Activated CD4-positive, alpha-beta T cell treated with anti-CD3 and anti-CD28 coated beads, Interleukin-2, amount 10 ng/mL, durations not matched to agents 7 days and 5 days (primary cell): ENCODE measurements at regions not wholly inside any gene's neighbourhood (a gene's known extent, or its start where the extent isn't known, plus 50 kb on each side); places are given as distances from the start of the nearest gene placed in this dataset.

Experiments used
- CTCF ChIA-PET: fragments of 350-600 bp; sonication (Branson Sonifier 250); formaldehyde crosslinking; loops from one replicate; lab custom pipeline; 2021; ENCODE audit warnings: antibody characterized with exemption; lab: Charles Lee
- POLR2A ChIA-PET: fragments of 350-600 bp; sonication (Branson Sonifier 250); formaldehyde crosslinking; loops from one replicate; lab custom pipeline; 2021; ENCODE audit warnings: antibody characterized with exemption; lab: Charles Lee
- DNase-seq: peaks from one replicate; pipeline ENCODE4 v3.0.0-alpha.2; 2020
- H3K27ac Mint-ChIP-seq: one replicate; pipeline ENCODE4 v1.8.0; 2021; ENCODE audit warnings: mild to moderate bottlenecking, moderate library complexity, mixed read lengths
- H3K27me3 Mint-ChIP-seq: one replicate; pipeline ENCODE4 v1.8.0; 2021; ENCODE audit warnings: mixed read lengths
- H3K36me3 Mint-ChIP-seq: one replicate; pipeline ENCODE4 v1.8.0; 2021; ENCODE audit warnings: low read depth, mixed read lengths
- H3K4me1 Mint-ChIP-seq: one replicate; pipeline ENCODE4 v1.8.0; 2021; ENCODE audit warnings: mixed read lengths
- H3K4me3 Mint-ChIP-seq: one replicate; pipeline ENCODE4 v1.8.0; 2021; ENCODE audit warnings: mild to moderate bottlenecking, moderate library complexity, mixed read lengths
- H3K9me3 Mint-ChIP-seq: one replicate; pipeline ENCODE4 v1.8.0; 2021; ENCODE audit warnings: mixed read lengths

DNA sequence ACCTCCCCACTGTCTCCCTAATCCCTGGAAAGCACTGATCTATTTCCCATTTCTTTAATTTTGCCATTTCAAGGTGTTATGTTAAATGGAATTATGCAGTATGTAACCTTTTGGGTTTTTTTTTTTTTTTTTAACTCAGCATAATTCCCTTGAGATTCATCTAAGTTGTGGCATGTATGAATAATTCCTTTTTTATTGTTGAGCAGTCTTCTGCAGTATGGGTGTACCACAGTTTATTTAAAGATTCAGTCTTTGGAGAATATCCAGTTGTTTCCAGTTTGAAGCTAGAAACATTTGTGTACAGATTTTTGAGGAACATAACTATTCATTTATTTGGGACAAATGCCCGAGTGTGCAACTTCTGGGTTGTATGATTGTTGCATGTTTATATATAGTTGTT, 162.2 kb upstream of the FAM78B start:
- no peaks in the 10 kb centered on the region for H3K9me3 Mint-ChIP-seq
- ChIA-PET POLR2A (no interaction called here), CTCF (no interaction called here)
- H3K4me3 Mint-ChIP-seq: no peak overlapping the region
- no peaks in the 10 kb centered on the region for H3K27me3 Mint-ChIP-seq
- no peaks in the 10 kb centered on the region for H3K36me3 Mint-ChIP-seq
- no peaks in the 10 kb centered on the region for H3K4me1 Mint-ChIP-seq
- no peak for DNase-seq
- H3K27ac Mint-ChIP-seq: no peak overlapping the region

DNA sequence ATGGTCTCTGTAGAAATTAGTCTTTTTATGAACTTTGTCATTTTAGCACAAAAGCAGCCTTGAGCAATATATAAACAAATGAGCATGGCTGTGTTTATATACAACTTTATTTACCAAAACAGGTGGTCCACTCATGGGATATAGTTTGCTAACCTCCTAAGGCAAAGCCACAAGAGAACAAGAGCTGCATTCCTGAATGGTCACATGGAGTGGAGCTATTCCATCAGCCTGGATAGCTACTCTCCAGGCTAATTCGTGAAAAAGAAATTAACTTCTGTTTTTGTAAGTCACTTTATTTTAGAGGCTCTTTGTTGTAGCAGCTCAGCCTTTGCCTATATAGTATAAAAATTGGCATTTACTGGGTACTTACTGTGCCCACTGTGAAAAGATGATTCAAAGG, 163.3 kb upstream of the FAM78B start:
- Mint-ChIP-seq H3K27ac (no peak overlapping the region), H3K9me3 (no peaks in the 10 kb centered on the region), H3K4me3 (no peak overlapping the region), H3K27me3 (no peaks in the 10 kb centered on the region), H3K36me3 (no peaks in the 10 kb centered on the region), H3K4me1 (no peaks in the 10 kb centered on the region)
- POLR2A ChIA-PET: no interaction called here
- DNase-seq: no peak
- CTCF ChIA-PET: no interaction called here

DNA sequence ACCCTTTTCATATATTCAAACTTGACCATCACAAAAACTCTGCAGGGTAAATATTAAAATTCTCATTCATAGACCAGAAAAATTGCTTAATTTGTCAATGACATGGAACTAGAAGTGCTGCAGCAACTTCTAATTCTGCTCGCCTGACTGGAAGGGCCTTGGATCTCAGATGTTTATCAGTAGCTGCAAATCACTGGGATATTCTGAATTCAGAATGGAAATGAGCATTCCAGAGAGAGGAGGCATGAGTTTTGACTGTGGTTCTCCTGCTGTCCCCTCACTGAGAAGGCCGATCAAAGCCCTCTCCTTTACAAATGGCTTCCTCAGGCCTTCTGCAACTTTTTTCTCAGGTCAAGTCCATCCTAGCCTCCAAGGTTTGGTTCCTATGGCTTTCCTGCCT, 171.3 kb upstream of the FAM78B start:
- no peak overlapping the region for H3K4me3 Mint-ChIP-seq
- H3K36me3 Mint-ChIP-seq: no peaks in the 10 kb centered on the region
- no peaks in the 10 kb centered on the region for H3K27me3 Mint-ChIP-seq
- H3K9me3 Mint-ChIP-seq: no peaks in the 10 kb centered on the region
- no peaks in the 10 kb centered on the region for H3K4me1 Mint-ChIP-seq
- ChIA-PET POLR2A (no interaction called here), CTCF (no interaction called here)
- no peak overlapping the region for H3K27ac Mint-ChIP-seq
- no peak for DNase-seq

DNA sequence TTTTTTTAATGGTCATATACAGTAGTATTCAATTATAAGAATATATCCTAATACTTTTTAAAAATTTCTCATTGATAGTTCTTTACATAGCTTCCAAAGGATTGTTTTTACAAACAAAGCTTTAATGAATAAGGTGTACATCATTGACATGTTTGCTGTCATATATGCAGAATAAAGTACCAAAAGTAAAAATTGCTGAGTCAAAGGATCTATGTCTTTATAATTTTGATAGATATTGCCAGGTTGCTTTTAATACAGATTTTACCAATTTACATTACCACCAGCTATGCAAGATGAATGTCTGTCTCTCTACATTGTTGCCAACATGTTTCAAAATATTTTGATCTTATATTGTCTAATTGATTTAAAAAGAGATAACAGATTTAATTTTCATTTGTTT, 173.9 kb upstream of the FAM78B start:
- CTCF ChIA-PET: no interaction called here
- Mint-ChIP-seq H3K27ac (no peak overlapping the region), H3K4me3 (no peak overlapping the region), H3K9me3 (no peaks in the 10 kb centered on the region), H3K36me3 (no peaks in the 10 kb centered on the region), H3K4me1 (no peaks in the 10 kb centered on the region), H3K27me3 (no peaks in the 10 kb centered on the region)
- POLR2A ChIA-PET: no interaction called here
- no peak for DNase-seq

DNA sequence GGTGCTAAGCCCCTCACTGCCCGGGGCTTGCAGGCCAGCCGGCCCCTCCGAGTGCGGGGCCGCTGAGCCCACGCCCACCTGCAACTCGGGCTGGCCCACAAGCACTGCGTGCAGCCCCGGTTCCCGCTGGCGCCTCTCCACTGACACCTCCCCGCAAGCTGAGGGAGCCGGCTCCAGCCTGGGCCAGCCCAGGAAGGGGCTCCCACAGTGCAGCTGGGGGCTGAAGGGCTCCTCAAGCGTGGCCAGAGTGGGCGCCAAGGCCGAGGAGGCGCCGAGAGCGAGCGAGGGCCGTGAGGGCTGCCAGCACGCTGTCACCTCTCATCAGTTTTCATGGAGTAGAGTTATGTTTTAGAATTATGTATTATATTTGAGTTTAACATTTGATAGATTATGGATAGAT, 176.5 kb upstream of the FAM78B start:
- CTCF ChIA-PET: no interaction called here
- POLR2A ChIA-PET: no interaction called here
- H3K4me1 Mint-ChIP-seq: no peaks in the 10 kb centered on the region
- H3K9me3 Mint-ChIP-seq: no peaks in the 10 kb centered on the region
- H3K27me3 Mint-ChIP-seq: no peaks in the 10 kb centered on the region
- no peak overlapping the region for H3K27ac Mint-ChIP-seq
- H3K4me3 Mint-ChIP-seq: no peak overlapping the region
- H3K36me3 Mint-ChIP-seq: no peaks in the 10 kb centered on the region
- no peak for DNase-seq

DNA sequence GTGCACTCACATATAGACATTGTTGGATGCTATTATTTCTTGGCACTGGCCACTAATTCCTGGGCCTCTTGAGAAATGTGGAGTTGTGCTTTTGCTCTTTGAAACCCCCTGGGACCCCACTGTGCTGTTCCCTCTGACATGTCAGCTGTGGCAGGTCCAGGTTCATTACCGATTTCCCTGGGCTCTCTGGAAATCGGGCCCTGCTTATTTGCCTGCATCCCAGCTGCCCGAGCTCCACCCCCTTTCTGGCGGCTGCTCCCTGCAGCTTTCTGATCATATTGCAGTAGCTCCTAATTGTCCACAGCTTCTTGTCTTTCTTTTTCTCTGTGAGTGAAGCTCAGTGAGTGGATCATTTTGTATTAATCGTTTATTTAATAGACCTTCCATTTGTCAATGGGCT, 183.7 kb upstream of the FAM78B start:
- Mint-ChIP-seq H3K27me3 (no peaks in the 10 kb centered on the region), H3K4me1 (no peaks in the 10 kb centered on the region), H3K4me3 (no peak overlapping the region), H3K27ac (no peak overlapping the region), H3K9me3 (no peaks in the 10 kb centered on the region), H3K36me3 (no peaks in the 10 kb centered on the region)
- CTCF ChIA-PET: no interaction called here
- DNase-seq: no peak
- POLR2A ChIA-PET: no interaction called here

DNA sequence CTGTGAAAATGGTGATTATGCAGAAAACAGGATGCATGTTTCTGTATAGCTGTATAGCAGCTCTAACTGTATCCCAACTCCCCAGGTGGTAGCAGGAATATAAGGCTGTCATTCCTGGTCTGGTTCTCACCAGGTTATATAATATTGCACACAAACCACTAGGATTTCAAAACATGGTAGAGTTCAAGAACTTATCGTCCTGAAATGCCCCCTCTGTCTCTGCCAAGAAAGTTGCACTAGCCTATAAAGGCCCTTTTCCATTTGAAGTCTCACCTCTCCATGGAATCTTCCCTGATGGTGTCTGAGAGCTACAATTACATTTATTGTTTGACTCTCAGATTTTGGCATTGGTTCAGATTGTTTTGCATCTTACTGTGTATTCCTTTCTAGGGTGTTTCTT, 184.9 kb upstream of the FAM78B start:
- no peaks in the 10 kb centered on the region for H3K4me1 Mint-ChIP-seq
- no peak for DNase-seq
- ChIA-PET POLR2A (no interaction called here), CTCF (no interaction called here)
- no peak overlapping the region for H3K4me3 Mint-ChIP-seq
- no peak overlapping the region for H3K27ac Mint-ChIP-seq
- no peaks in the 10 kb centered on the region for H3K9me3 Mint-ChIP-seq
- H3K36me3 Mint-ChIP-seq: no peaks in the 10 kb centered on the region
- H3K27me3 Mint-ChIP-seq: no peaks in the 10 kb centered on the region

DNA sequence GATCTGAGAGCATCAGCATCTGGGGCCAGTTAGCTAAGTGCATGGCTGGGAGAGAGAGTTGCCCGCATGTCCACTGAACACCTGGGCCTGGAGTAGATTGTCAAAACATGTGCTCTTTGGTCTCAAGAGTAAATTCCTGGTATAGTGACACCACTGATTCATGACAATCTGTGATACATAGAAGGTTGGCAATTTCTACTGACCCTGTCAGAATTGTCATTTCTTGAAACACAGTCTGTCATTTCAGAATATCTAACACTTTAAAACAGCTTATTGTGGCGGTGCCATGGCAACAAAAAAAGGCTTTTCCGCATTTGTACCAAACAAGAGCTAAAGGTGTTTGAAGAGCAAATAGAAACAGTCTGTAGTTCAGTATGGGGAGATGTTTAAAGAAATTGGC, 186.4 kb upstream of the FAM78B start:
- Mint-ChIP-seq H3K36me3 (no peaks in the 10 kb centered on the region), H3K4me1 (no peaks in the 10 kb centered on the region), H3K9me3 (no peaks in the 10 kb centered on the region), H3K4me3 (no peak overlapping the region), H3K27ac (no peak overlapping the region), H3K27me3 (no peaks in the 10 kb centered on the region)
- DNase-seq: no peak
- ChIA-PET POLR2A (no interaction called here), CTCF (no interaction called here)

DNA sequence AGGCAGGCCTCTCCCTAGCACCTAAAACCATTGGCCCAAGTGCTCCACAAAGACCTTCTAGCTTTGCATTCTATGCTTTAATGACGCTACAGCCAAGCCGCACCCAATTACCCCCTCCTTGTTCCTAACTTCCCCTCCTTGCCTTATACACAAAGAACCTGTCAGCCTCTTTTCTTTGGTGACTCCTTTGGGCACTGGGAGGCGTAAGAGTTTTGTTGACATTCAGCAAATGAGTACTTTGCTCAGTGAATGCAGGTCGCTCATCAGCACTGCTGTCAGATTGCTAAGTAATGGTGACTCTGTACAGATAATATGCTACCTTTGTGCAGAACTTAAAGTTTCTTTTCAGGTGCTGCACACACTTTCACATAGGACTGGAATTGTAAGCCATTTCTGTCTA, 187.6 kb upstream of the FAM78B start:
- Mint-ChIP-seq H3K27me3 (no peaks in the 10 kb centered on the region), H3K4me1 (no peaks in the 10 kb centered on the region), H3K9me3 (no peaks in the 10 kb centered on the region), H3K27ac (no peak overlapping the region), H3K36me3 (no peaks in the 10 kb centered on the region), H3K4me3 (no peak overlapping the region)
- POLR2A ChIA-PET: no interaction called here
- CTCF ChIA-PET: no interaction called here
- no peak for DNase-seq

DNA sequence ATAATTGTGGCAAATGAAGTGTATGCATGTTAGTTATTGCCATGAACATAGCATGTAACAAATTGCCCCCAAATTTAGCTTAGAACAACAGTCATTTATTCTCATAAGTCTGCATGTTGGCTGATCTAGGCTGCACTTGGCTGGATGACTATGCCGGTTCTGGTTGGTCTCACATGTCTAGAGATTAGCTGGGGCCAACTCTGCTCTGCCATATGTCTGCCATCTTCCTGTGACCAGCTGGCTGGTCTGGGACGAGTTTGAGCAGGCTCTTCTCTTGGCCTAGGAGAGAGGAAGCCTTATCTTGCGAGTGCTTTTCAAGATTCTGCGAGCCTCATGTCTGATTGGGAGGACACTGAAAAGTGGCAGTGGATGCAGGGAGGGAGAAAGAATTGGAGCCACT, 198.3 kb upstream of the FAM78B start:
- Mint-ChIP-seq H3K9me3 (no peaks in the 10 kb centered on the region), H3K27ac (no peak overlapping the region), H3K4me3 (no peak overlapping the region), H3K36me3 (no peaks in the 10 kb centered on the region), H3K27me3 (peaks cover 4% of the 10 kb centered on the region), H3K4me1 (no peaks in the 10 kb centered on the region)
- CTCF ChIA-PET: no interaction called here
- POLR2A ChIA-PET: no interaction called here
- DNase-seq: no peak

DNA sequence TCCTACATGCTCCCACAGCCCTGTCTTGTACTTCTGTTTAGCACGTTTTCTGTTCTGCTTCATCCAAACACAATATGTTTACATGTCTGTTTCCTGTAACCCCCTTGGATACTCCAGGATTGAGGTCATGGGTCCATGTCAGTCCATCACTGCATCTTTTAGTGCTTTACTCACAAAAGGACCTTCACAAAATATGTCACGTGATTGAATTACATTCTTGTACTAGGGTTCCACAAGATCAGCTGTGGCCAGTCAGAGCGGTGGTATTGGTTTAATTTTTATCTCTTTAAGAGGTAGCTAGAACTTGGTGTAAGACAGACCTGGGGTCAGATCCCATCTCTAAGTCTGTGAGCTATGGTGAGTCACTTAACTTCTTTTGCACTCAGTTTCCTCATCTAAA, 201.2 kb upstream of the FAM78B start:
- no peak overlapping the region for H3K27ac Mint-ChIP-seq
- CTCF ChIA-PET: no interaction called here
- H3K27me3 Mint-ChIP-seq: no peaks in the 10 kb centered on the region
- DNase-seq: no peak
- H3K9me3 Mint-ChIP-seq: no peaks in the 10 kb centered on the region
- H3K4me3 Mint-ChIP-seq: no peak overlapping the region
- H3K36me3 Mint-ChIP-seq: no peaks in the 10 kb centered on the region
- no peaks in the 10 kb centered on the region for H3K4me1 Mint-ChIP-seq
- POLR2A ChIA-PET: no interaction called here

DNA sequence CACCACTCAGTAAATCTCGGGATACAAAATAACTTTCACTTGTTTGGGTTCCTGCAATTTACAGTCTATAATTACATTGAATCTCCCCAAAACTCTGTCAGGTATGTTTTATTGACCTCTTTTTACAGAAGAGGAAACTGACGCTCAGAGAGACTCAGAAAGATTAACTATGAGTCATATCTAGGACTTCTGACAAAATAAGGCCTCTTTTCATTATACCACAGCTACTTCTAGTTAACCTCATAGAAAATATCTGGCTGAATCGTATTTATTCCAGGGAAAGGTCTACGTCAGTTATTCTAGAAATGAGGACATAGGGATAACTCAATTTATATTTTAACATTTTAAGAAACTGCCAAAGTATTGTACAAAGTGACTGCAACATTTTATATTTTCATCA, 211.1 kb upstream of the FAM78B start:
- POLR2A ChIA-PET: no interaction called here
- peaks cover 2% of the 10 kb centered on the region for H3K27me3 Mint-ChIP-seq
- H3K9me3 Mint-ChIP-seq: no peaks in the 10 kb centered on the region
- H3K4me3 Mint-ChIP-seq: no peak overlapping the region
- H3K27ac Mint-ChIP-seq: no peak overlapping the region
- no peaks in the 10 kb centered on the region for H3K4me1 Mint-ChIP-seq
- H3K36me3 Mint-ChIP-seq: no peaks in the 10 kb centered on the region
- CTCF ChIA-PET: no interaction called here
- DNase-seq: no peak

DNA sequence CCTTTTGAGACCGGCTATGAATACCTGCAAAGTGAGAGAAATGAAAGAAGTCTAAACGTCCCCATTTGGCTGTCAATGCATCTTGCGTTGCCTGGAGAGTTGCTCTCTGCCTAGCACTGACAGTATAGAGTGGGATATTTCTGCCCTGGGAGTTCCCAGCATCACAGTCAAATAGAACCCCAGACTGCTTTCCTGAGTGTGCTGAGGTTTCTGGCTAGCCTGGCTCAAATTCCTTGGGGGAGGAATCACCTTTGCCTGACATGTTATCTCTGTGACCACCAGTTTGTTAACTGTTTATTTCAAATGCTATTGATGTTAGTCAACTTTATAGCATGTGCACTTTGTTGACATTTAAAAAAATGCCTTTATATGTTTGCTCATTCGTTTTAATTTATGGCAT, 212.0 kb upstream of the FAM78B start:
- Mint-ChIP-seq H3K27ac (no peak overlapping the region), H3K27me3 (peaks cover 2% of the 10 kb centered on the region), H3K36me3 (no peaks in the 10 kb centered on the region), H3K9me3 (no peaks in the 10 kb centered on the region), H3K4me3 (no peak overlapping the region), H3K4me1 (no peaks in the 10 kb centered on the region)
- ChIA-PET CTCF (no interaction called here), POLR2A (no interaction called here)
- DNase-seq: no peak

DNA sequence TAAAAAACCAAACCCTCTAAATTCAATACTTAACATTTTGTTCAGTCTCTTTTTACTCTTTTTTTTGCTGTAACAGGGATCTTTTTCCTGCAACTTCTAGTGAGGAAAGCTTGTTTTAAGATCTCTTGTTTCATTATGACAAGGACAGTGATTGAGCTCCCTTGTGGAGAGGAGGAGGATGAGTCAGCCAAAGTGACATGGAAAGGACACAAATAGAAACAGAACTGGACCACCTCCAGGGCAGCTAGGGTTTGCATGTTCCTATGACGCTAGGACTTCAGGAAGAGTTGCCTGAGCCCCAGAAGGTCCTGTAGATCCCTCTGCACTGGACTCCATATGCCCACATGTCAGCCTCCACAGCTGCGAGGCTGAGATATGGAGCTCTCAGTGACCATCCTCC, 212.6 kb upstream of the FAM78B start:
- Mint-ChIP-seq H3K27ac (no peak overlapping the region), H3K4me3 (no peak overlapping the region), H3K36me3 (no peaks in the 10 kb centered on the region), H3K9me3 (no peaks in the 10 kb centered on the region), H3K4me1 (no peaks in the 10 kb centered on the region), H3K27me3 (peaks cover 2% of the 10 kb centered on the region)
- DNase-seq: no peak
- ChIA-PET CTCF (interaction anchor here (0.6 kb wide), 1 partner anchor 1142 kb away, joined by 4 read pairs; no protein-coding TSS in a partner anchor), POLR2A (no interaction called here)

DNA sequence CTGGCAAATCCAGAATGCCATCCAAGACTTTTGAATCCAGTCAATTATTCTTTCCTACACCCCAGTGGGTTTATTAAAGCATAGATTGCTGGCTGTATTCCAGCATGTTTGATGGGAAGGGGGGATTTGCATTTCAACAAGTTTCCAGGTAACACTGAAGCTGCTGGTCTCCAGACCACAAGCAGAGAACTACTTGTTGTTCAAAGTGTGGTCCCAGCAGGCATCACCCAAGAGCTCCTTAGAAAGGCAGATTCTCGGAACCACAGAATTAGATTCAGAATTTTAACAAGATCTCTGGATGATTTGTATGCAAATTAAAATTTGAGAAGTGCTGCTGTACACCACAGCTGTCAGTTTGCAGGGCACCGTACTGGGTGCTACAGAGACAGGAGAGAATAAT, 216.3 kb upstream of the FAM78B start:
- no peak for DNase-seq
- no peaks in the 10 kb centered on the region for H3K36me3 Mint-ChIP-seq
- peaks cover 2% of the 10 kb centered on the region for H3K27me3 Mint-ChIP-seq
- ChIA-PET CTCF (no interaction called here), POLR2A (no interaction called here)
- H3K9me3 Mint-ChIP-seq: no peaks in the 10 kb centered on the region
- no peak overlapping the region for H3K4me3 Mint-ChIP-seq
- no peak overlapping the region for H3K27ac Mint-ChIP-seq
- no peaks in the 10 kb centered on the region for H3K4me1 Mint-ChIP-seq
